IgD-negative memory B cell (primary cell): ENCODE measurements at regions not wholly inside any gene's neighbourhood (a gene's known extent, or its start where the extent isn't known, plus 50 kb on each side); places are given as distances from the start of the nearest gene placed in this dataset.
"Not testable (repeated sequence)": the region's sequence is repeated elsewhere in the genome, so short reads cannot be mapped to it uniquely, and the experiment has no call there.

Experiments
- H3K27ac Mint-ChIP-seq, 3 donors: one replicate each; pipeline ENCODE4 v1.8.0; 2020 to 2022; ENCODE audit warnings: mild to moderate bottlenecking in 3 of 3, mixed read lengths in 3 of 3, moderate library complexity in 1 of 3
- H3K27me3 Mint-ChIP-seq: one replicate; pipeline ENCODE4 v1.8.0; 2021; ENCODE audit warnings: mixed read lengths
- H3K36me3 Mint-ChIP-seq: one replicate; pipeline ENCODE4 v1.8.0; 2020; ENCODE audit warnings: mild to moderate bottlenecking, mixed read lengths
- H3K4me1 Mint-ChIP-seq, 3 donors: one replicate each; pipeline ENCODE4 v1.8.0; 2020 to 2022; ENCODE audit warnings: mixed read lengths in 3 of 3, mild to moderate bottlenecking in 1 of 3
- H3K4me3 Mint-ChIP-seq, 4 donors: one replicate each; pipeline ENCODE4 v1.8.0; 2020 to 2022; ENCODE audit warnings: mild to moderate bottlenecking in 4 of 4, mixed read lengths in 4 of 4, moderate library complexity in 3 of 4
- H3K9me3 Mint-ChIP-seq, 3 donors: one replicate each; pipeline ENCODE4 v1.8.0; 2020 to 2021; ENCODE audit warnings: mixed read lengths in 3 of 3, mild to moderate bottlenecking in 1 of 3

GRCh38 chr18:40152859-40153258 is 1802.2 kb upstream of the PIK3C3 start:
- Mint-ChIP-seq H3K27ac (no peak overlapping the region), H3K4me1 (no peaks in the 10 kb centered on the region), H3K36me3 (no peaks in the 10 kb centered on the region), H3K4me3 (no peak overlapping the region), H3K27me3 (no peaks in the 10 kb centered on the region), H3K9me3 (peaks cover 5 to 21% (median 7%) of the 10 kb centered on the region in 3 donors)

- no peaks in the 10 kb centered on the region for H3K4me1 Mint-ChIP-seq
- peaks cover 2 to 11% (median 3%) of the 10 kb centered on the region in 3 donors for H3K9me3 Mint-ChIP-seq
- no peak overlapping the region for H3K4me3 Mint-ChIP-seq
- no peak overlapping the region for H3K27ac Mint-ChIP-seq
- no peaks in the 10 kb centered on the region for H3K36me3 Mint-ChIP-seq
- no peaks in the 10 kb centered on the region for H3K27me3 Mint-ChIP-seq
Measured at GRCh38 chr18:40148960-40149359, 1806.1 kb upstream of the PIK3C3 start.

- H3K4me1 Mint-ChIP-seq, result no peaks in the 10 kb centered on the region
- no peaks in the 10 kb centered on the region for H3K36me3 Mint-ChIP-seq
- H3K9me3 Mint-ChIP-seq, result peaks cover 3 to 11% (median 5%) of the 10 kb centered on the region in 3 donors
- no peaks in the 10 kb centered on the region for H3K27me3 Mint-ChIP-seq
- no peak overlapping the region for H3K27ac Mint-ChIP-seq
- no peak overlapping the region for H3K4me3 Mint-ChIP-seq
Measured at GRCh38 chr18:40133253-40133652, 1821.8 kb upstream of the PIK3C3 start.

GRCh38 chr18:40132438-40132837 is 1822.6 kb upstream of the PIK3C3 start:
- not testable (repeated sequence) for H3K27me3 Mint-ChIP-seq, H3K36me3 Mint-ChIP-seq, H3K27ac Mint-ChIP-seq, H3K4me3 Mint-ChIP-seq, H3K4me1 Mint-ChIP-seq
- H3K9me3 Mint-ChIP-seq, result peaks cover 3 to 11% (median 5%) of the 10 kb centered on the region in 3 donors

GRCh38 chr18:40124107-40124506 is 1830.9 kb upstream of the PIK3C3 start:
- Mint-ChIP-seq H3K9me3 (peaks cover 0 to 7% (median 2%) of the 10 kb centered on the region in 3 donors), H3K4me1 (no peaks in the 10 kb centered on the region), H3K36me3 (no peaks in the 10 kb centered on the region), H3K27me3 (no peaks in the 10 kb centered on the region), H3K27ac (no peak overlapping the region), H3K4me3 (no peak overlapping the region)

- no peaks in the 10 kb centered on the region for H3K27me3 Mint-ChIP-seq
- H3K4me3 Mint-ChIP-seq, result no peak overlapping the region
- H3K36me3 Mint-ChIP-seq, result no peaks in the 10 kb centered on the region
- no peak overlapping the region for H3K27ac Mint-ChIP-seq
- H3K9me3 Mint-ChIP-seq, result peaks cover 3 to 10% (median 7%) of the 10 kb centered on the region in 3 donors
- no peaks in the 10 kb centered on the region for H3K4me1 Mint-ChIP-seq
Measured at GRCh38 chr18:40120796-40121391, 1834.1 kb upstream of the PIK3C3 start.

- Mint-ChIP-seq H3K4me1 (no peaks in the 10 kb centered on the region), H3K27ac (no peak overlapping the region), H3K36me3 (no peaks in the 10 kb centered on the region), H3K27me3 (no peaks in the 10 kb centered on the region), H3K4me3 (no peak overlapping the region), H3K9me3 (peaks cover 3 to 10% (median 7%) of the 10 kb centered on the region in 3 donors)
Measured at GRCh38 chr18:40120356-40120755, 1834.7 kb upstream of the PIK3C3 start.

- H3K36me3 Mint-ChIP-seq, H3K4me3 Mint-ChIP-seq, H3K27me3 Mint-ChIP-seq, H3K4me1 Mint-ChIP-seq, H3K27ac Mint-ChIP-seq: not testable (repeated sequence)
- H3K9me3 Mint-ChIP-seq, result peaks cover 2 to 10% (median 3%) of the 10 kb centered on the region in 3 donors
Measured at GRCh38 chr18:40119581-40119980, 1835.5 kb upstream of the PIK3C3 start.

- Mint-ChIP-seq H3K4me3 (no peak overlapping the region), H3K36me3 (no peaks in the 10 kb centered on the region), H3K4me1 (no peaks in the 10 kb centered on the region), H3K27ac (no peak overlapping the region), H3K27me3 (no peaks in the 10 kb centered on the region), H3K9me3 (peaks cover 2 to 21% (median 8%) of the 10 kb centered on the region in 3 donors)
Measured at GRCh38 chr18:40110455-40110854, 1844.6 kb upstream of the PIK3C3 start.

GRCh38 chr18:40109252-40110049 is 1845.6 kb upstream of the PIK3C3 start:
- Mint-ChIP-seq H3K4me3 (no peak overlapping the region), H3K4me1 (no peaks in the 10 kb centered on the region), H3K27me3 (no peaks in the 10 kb centered on the region), H3K36me3 (no peaks in the 10 kb centered on the region), H3K27ac (no peak overlapping the region), H3K9me3 (peaks cover 2 to 23% (median 8%) of the 10 kb centered on the region in 3 donors)

GRCh38 chr18:40108596-40108995 is 1846.4 kb upstream of the PIK3C3 start:
- no peaks in the 10 kb centered on the region for H3K36me3 Mint-ChIP-seq
- H3K27me3 Mint-ChIP-seq, result no peaks in the 10 kb centered on the region
- no peak overlapping the region for H3K4me3 Mint-ChIP-seq
- no peaks in the 10 kb centered on the region for H3K4me1 Mint-ChIP-seq
- no peak overlapping the region for H3K27ac Mint-ChIP-seq
- peaks cover 2 to 23% (median 7%) of the 10 kb centered on the region in 3 donors for H3K9me3 Mint-ChIP-seq

- Mint-ChIP-seq H3K27me3 (no peaks in the 10 kb centered on the region), H3K9me3 (peaks cover 1 to 5% (median 2%) of the 10 kb centered on the region in 3 donors), H3K36me3 (no peaks in the 10 kb centered on the region), H3K27ac (no peak overlapping the region), H3K4me1 (no peaks in the 10 kb centered on the region), H3K4me3 (no peak overlapping the region)
Measured at GRCh38 chr18:40102903-40103302, 1852.1 kb upstream of the PIK3C3 start.

- Mint-ChIP-seq H3K27me3 (no peaks in the 10 kb centered on the region), H3K27ac (no peak overlapping the region), H3K4me3 (no peak overlapping the region), H3K36me3 (no peaks in the 10 kb centered on the region), H3K4me1 (no peaks in the 10 kb centered on the region), H3K9me3 (peaks cover 0 to 2% (median 0%) of the 10 kb centered on the region in 3 donors)
Measured at GRCh38 chr18:40099641-40100040, 1855.4 kb upstream of the PIK3C3 start.

- H3K4me1 Mint-ChIP-seq, result no peaks in the 10 kb centered on the region
- peaks cover 0 to 2% (median 2%) of the 10 kb centered on the region in 3 donors for H3K9me3 Mint-ChIP-seq
- no peak overlapping the region for H3K4me3 Mint-ChIP-seq
- H3K36me3 Mint-ChIP-seq, result no peaks in the 10 kb centered on the region
- no peak overlapping the region for H3K27ac Mint-ChIP-seq
- H3K27me3 Mint-ChIP-seq, result no peaks in the 10 kb centered on the region
Measured at GRCh38 chr18:40096675-40097074, 1858.4 kb upstream of the PIK3C3 start.

GRCh38 chr18:40094441-40094840 is 1860.6 kb upstream of the PIK3C3 start:
- Mint-ChIP-seq H3K27ac (no peak overlapping the region), H3K4me3 (no peak overlapping the region), H3K27me3 (no peaks in the 10 kb centered on the region), H3K36me3 (no peaks in the 10 kb centered on the region), H3K4me1 (no peaks in the 10 kb centered on the region), H3K9me3 (peaks cover 2 to 6% (median 4%) of the 10 kb centered on the region in 3 donors)

- Mint-ChIP-seq H3K4me3 (no peak overlapping the region), H3K36me3 (no peaks in the 10 kb centered on the region), H3K4me1 (no peaks in the 10 kb centered on the region), H3K27ac (no peak overlapping the region), H3K9me3 (peaks cover 3 to 14% (median 4%) of the 10 kb centered on the region in 3 donors), H3K27me3 (no peaks in the 10 kb centered on the region)
Measured at GRCh38 chr18:40088130-40088529, 1866.9 kb upstream of the PIK3C3 start.
